Peyer's patch (tissue), 4 donors: ENCODE measurements at regions not wholly inside any gene's neighbourhood (a gene's known extent, or its start where the extent isn't known, plus 50 kb on each side); places are given as distances from the start of the nearest gene placed in this dataset.

Experiments
- DNase-seq, 3 donors: peaks; one replicate each; pipeline ENCODE4 v3.0.0-alpha.2; 2017 to 2019
- H3K27ac ChIP-seq, 4 donors: fragments of 200-600 bp; sonication (generic); one replicate each; pipeline ENCODE4 v1.5.1; 2016 to 2019
- H3K27me3 ChIP-seq, 2 donors: fragments of 200-600 bp; sonication (generic); one replicate each; pipeline ENCODE4 v1.5.1; 2019
- H3K36me3 ChIP-seq, 3 donors: fragments of 200-600 bp; sonication (generic); one replicate each; pipeline ENCODE4 v1.5.1; 2016 to 2019
- H3K4me1 ChIP-seq, 4 donors: fragments of 200-600 bp; sonication (generic); one replicate each; pipeline ENCODE4 v1.5.1; 2016 to 2019
- H3K4me3 ChIP-seq, 4 donors: fragments of 200-600 bp; sonication (generic); 1 replicate in 3 of 4; 2 replicates in 1 of 4; pipeline ENCODE4 v1.5.1; 2016 to 2019; ENCODE audit warnings: mild to moderate bottlenecking in 1 of 4
- H3K9me3 ChIP-seq, 4 donors: fragments of 200-600 bp; sonication (generic); one replicate each; pipeline ENCODE4 v1.5.1; 2016 to 2019; ENCODE audit warnings: mild to moderate bottlenecking in 1 of 4
- POLR2A ChIP-seq, 2 donors: fragments of 450-650 bp; IDR thresholded peaks; one replicate each; pipeline ENCODE4 v1.5.1; 2017; ENCODE audit warnings: antibody characterized with exemption in 2 of 2, mild to moderate bottlenecking in 2 of 2, moderate library complexity in 2 of 2
- TF ChIP-seq, protein P1 (sequence below), 6 experiments: fragments of 450-650 bp in 4 of 6; fragments of 200-600 bp in 2 of 6; sonication (generic) in 1 of 6; IDR thresholded peaks; one replicate each; pipeline ENCODE4 v1.5.1; 2017 to 2019; ENCODE audit warnings: antibody characterized with exemption in 6 of 6, mild to moderate bottlenecking in 3 of 6, moderate library complexity in 1 of 6

DNA sequence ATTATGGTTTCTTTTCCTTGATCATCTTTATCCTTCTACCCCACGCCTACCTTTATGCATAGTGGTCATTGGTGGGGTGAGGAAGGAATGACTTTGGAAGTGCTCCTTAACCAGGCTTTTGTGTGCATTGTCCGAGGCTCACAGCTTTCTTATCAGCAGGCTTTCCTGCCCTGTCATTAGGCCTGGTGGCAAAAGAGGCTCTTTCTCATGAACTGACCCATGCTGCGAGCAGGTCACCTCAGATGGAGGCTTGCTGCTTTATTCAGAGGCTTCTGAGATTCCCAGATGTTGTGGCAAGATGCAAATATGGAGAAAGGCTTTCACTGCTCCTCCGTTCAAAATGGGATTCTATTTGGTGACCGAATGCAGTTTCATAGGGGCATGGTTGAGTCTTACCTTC, 57.4 kb upstream of the DMRTA1 start:
- Histone ChIP-seq H3K4me3 (no peak overlapping the region), H3K9me3 (no peaks in the 10 kb centered on the region), H3K27me3 (no peaks in the 10 kb centered on the region), H3K4me1 (no peaks in the 10 kb centered on the region), H3K36me3 (no peaks in the 10 kb centered on the region), H3K27ac (no peak overlapping the region)
- DNase-seq = no peak
- TF ChIP-seq, protein P1, sequence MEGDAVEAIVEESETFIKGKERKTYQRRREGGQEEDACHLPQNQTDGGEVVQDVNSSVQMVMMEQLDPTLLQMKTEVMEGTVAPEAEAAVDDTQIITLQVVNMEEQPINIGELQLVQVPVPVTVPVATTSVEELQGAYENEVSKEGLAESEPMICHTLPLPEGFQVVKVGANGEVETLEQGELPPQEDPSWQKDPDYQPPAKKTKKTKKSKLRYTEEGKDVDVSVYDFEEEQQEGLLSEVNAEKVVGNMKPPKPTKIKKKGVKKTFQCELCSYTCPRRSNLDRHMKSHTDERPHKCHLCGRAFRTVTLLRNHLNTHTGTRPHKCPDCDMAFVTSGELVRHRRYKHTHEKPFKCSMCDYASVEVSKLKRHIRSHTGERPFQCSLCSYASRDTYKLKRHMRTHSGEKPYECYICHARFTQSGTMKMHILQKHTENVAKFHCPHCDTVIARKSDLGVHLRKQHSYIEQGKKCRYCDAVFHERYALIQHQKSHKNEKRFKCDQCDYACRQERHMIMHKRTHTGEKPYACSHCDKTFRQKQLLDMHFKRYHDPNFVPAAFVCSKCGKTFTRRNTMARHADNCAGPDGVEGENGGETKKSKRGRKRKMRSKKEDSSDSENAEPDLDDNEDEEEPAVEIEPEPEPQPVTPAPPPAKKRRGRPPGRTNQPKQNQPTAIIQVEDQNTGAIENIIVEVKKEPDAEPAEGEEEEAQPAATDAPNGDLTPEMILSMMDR (IDR thresholded peaks at IDR 0.05) = no peak
- TF ChIP-seq POLR2A (IDR thresholded peaks at IDR 0.05) = no peak

DNA sequence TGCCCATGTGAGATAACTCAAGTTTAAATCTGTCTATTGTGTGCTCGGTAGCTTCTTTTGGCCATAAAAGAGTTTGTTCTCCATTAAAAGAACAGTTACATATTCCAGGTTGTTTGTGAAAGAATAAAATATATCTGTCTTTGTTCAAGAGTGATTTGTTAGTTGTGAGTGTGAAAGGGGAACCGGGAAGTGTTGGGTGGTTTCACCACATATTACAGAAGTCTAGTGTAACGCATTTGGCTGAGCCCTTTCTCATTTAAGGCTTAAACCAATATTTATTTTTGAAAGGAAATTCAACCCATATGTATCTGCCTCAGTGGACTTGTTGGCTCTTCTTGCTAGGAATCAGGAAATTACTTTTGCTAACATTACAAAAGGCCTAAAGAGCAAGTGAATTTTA, 54.1 kb upstream of the DMRTA1 start:
- Histone ChIP-seq H3K4me1 (no peaks in the 10 kb centered on the region), H3K36me3 (no peaks in the 10 kb centered on the region), H3K27me3 (no peaks in the 10 kb centered on the region), H3K27ac (no peak overlapping the region), H3K4me3 (no peak overlapping the region), H3K9me3 (no peaks in the 10 kb centered on the region)
- TF ChIP-seq, protein P1 (IDR thresholded peaks at IDR 0.05) = no peak
- TF ChIP-seq POLR2A (IDR thresholded peaks at IDR 0.05) = no peak
- DNase-seq = no peak

DNA sequence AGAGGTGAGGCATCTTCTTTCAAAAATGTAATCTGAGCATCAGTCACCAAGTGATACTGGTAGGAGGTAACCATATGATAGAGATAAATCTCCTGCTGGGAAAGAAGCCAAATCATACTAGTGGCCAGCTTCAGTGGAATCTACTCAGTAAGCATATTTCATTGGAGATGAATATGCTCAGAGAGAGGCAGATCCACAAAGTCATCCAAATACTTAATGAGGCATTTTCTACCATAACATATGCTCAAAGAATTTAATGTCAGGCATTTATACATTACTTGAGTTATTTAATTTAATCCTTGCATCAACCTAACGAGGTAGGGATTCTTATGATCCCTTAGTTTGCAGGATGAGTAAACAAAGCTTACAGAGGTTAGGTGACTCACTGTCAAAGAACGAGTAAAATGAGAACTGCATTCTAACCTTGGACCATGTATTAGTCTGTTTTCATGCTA, 50.9 kb upstream of the DMRTA1 start:
- no peaks in the 10 kb centered on the region for H3K4me1 ChIP-seq
- no peak overlapping the region for H3K4me3 ChIP-seq
- no peak overlapping the region for H3K27ac ChIP-seq
- no peaks in the 10 kb centered on the region for H3K27me3 ChIP-seq
- DNase-seq = no peak
- H3K36me3 ChIP-seq = no peaks in the 10 kb centered on the region
- TF ChIP-seq POLR2A (IDR thresholded peaks at IDR 0.05) = no peak
- TF ChIP-seq, protein P1 (IDR thresholded peaks at IDR 0.05) = no peak
- no peaks in the 10 kb centered on the region for H3K9me3 ChIP-seq
